Loucy (cell line): ENCODE measurements at regions not wholly inside any gene's neighbourhood (a gene's known extent, or its start where the extent isn't known, plus 50 kb on each side); places are given as distances from the start of the nearest gene placed in this dataset.

Source experiments
- H2AFZ ChIP-seq: fragments of 200-600 bp; sonication (generic); 2 replicates; pipeline ENCODE4 v1.6.0; 2016; ENCODE audit warnings: antibody characterized with exemption, mild to moderate bottlenecking, low read length, moderate library complexity
- H3F3A ChIP-seq: fragments of 200-600 bp; 2 replicates; pipeline ENCODE4 v1.6.0; 2016; ENCODE audit warnings: antibody characterized with exemption, low read depth, mild to moderate bottlenecking
- H3K27me3 ChIP-seq: fragments of 200-600 bp; sonication (generic); 2 replicates; pipeline ENCODE4 v1.6.1; 2014; ENCODE audit warnings: low read length, mild to moderate bottlenecking; ENCODE audit not compliant: insufficient read depth, poor library complexity, severe bottlenecking
- H3K36me3 ChIP-seq: fragments of 200-600 bp; sonication (generic); 2 replicates; pipeline ENCODE4 v1.6.1; 2016; ENCODE audit warnings: low read length; ENCODE audit not compliant: insufficient read depth
- H3K4me1 ChIP-seq: fragments of 200-600 bp; sonication (generic); 2 replicates; pipeline ENCODE4 v1.5.1; 2014; ENCODE audit warnings: low read length, mild to moderate bottlenecking; ENCODE audit not compliant: insufficient read depth, poor library complexity, severe bottlenecking
- H3K4me2 ChIP-seq: fragments of 200-600 bp; sonication (generic); 2 replicates; pipeline ENCODE4 v1.6.0; 2014; ENCODE audit warnings: antibody characterized with exemption, low read length, low read depth, mild to moderate bottlenecking; ENCODE audit not compliant: poor library complexity, severe bottlenecking
- H3K4me3 ChIP-seq: fragments of 200-600 bp; sonication (generic); 2 replicates; pipeline ENCODE4 v1.5.1; 2014; ENCODE audit warnings: low read length, mild to moderate bottlenecking, mixed read lengths; ENCODE audit not compliant: poor library complexity, severe bottlenecking
- H3K79me2 ChIP-seq: fragments of 200-600 bp; sonication (generic); 2 replicates; pipeline ENCODE4 v1.6.1; 2014; ENCODE audit warnings: low read length; ENCODE audit not compliant: insufficient read depth
- H3K9ac ChIP-seq: fragments of 200-600 bp; sonication (generic); 2 replicates; pipeline ENCODE4 v1.6.0; 2014; ENCODE audit warnings: mild to moderate bottlenecking, low read depth, low read length, moderate library complexity; ENCODE audit not compliant: poor library complexity, severe bottlenecking
- H3K9me2 ChIP-seq: fragments of 200-600 bp; sonication (generic); replicated peaks from 2 replicates; pipeline ENCODE4 v1.6.1; 2016; ENCODE audit warnings: low read depth, low read length, mixed read lengths
- H3K9me3 ChIP-seq: fragments of 200-600 bp; sonication (generic); 2 replicates; pipeline ENCODE4 v1.6.1; 2014; ENCODE audit warnings: mild to moderate bottlenecking, antibody characterized with exemption, low read length, low read depth; ENCODE audit not compliant: insufficient read depth
- H4K20me1 ChIP-seq: fragments of 200-600 bp; sonication (generic); 2 replicates; pipeline ENCODE4 v1.6.0; 2014; ENCODE audit warnings: antibody characterized with exemption, low read length, mild to moderate bottlenecking; ENCODE audit not compliant: insufficient read depth, poor library complexity, severe bottlenecking
- CTCF ChIP-seq: fragments of 200-600 bp; sonication (generic); conservative IDR thresholded peaks from 2 replicates; pipeline ENCODE4 v1.5.1; 2014; ENCODE audit warnings: mild to moderate bottlenecking, antibody characterized with exemption, low read length
- EZH2phosphoT487 ChIP-seq: fragments of 200-600 bp; IDR thresholded peaks from 2 replicates; pipeline ENCODE4 v1.6.1; 2018; ENCODE audit warnings: antibody characterized with exemption, mild to moderate bottlenecking, moderate library complexity, borderline replicate concordance

GRCh38 chr14:65941091-65941490 lies 528.6 kb downstream of the FUT8 start:
- no peak overlapping the region for H3K9ac ChIP-seq
- no peak overlapping the region for H3K4me2 ChIP-seq
- no peaks in the 10 kb centered on the region for H3K36me3 ChIP-seq
- H4K20me1 ChIP-seq = no peaks in the 10 kb centered on the region
- no peaks in the 10 kb centered on the region for H3F3A ChIP-seq
- H2AFZ ChIP-seq = no peak overlapping the region
- TF ChIP-seq CTCF (no peak), EZH2phosphoT487 (no peak)
- no peak overlapping the region for H3K4me3 ChIP-seq
- H3K9me3 ChIP-seq = no peaks in the 10 kb centered on the region
- H3K27me3 ChIP-seq = no peaks in the 10 kb centered on the region
- no peaks in the 10 kb centered on the region for H3K79me2 ChIP-seq
- H3K9me2 ChIP-seq = no peaks in the 10 kb centered on the region
- peaks cover 44% of the 10 kb centered on the region for H3K4me1 ChIP-seq

GRCh38 chr14:65943150-65943549 lies 530.6 kb downstream of the FUT8 start:
- Histone ChIP-seq H3K4me3 (no peak overlapping the region), H3K9me2 (no peaks in the 10 kb centered on the region), H3K9me3 (no peaks in the 10 kb centered on the region), H3K36me3 (no peaks in the 10 kb centered on the region), H3K4me2 (no peak overlapping the region), H3K79me2 (no peaks in the 10 kb centered on the region), H3K27me3 (no peaks in the 10 kb centered on the region), H3K9ac (no peak overlapping the region), H4K20me1 (no peaks in the 10 kb centered on the region), H3K4me1 (peaks cover 26% of the 10 kb centered on the region), H2AFZ (no peak overlapping the region), H3F3A (no peaks in the 10 kb centered on the region)
- TF ChIP-seq CTCF (no peak), EZH2phosphoT487 (no peak)

- Histone ChIP-seq H4K20me1 (no peaks in the 10 kb centered on the region), H2AFZ (no peak overlapping the region), H3K4me1 (peaks cover 24% of the 10 kb centered on the region), H3K4me2 (no peak overlapping the region), H3K36me3 (no peaks in the 10 kb centered on the region), H3F3A (no peaks in the 10 kb centered on the region), H3K9me3 (no peaks in the 10 kb centered on the region), H3K9me2 (no peaks in the 10 kb centered on the region), H3K27me3 (no peaks in the 10 kb centered on the region), H3K79me2 (no peaks in the 10 kb centered on the region), H3K4me3 (no peak overlapping the region), H3K9ac (no peak overlapping the region)
- TF ChIP-seq EZH2phosphoT487 (no peak), CTCF (no peak)
These were observed 531.4 kb downstream of the FUT8 start for GRCh38 chr14:65943916-65944410.
